ENCODE measurements at regions not wholly inside any gene's neighbourhood (a gene's known extent, or its start where the extent isn't known, plus 50 kb on each side); places are given as distances from the start of the nearest gene placed in this dataset.
"Not testable (repeated sequence)": the region's sequence is repeated elsewhere in the genome, so short reads cannot be mapped to it uniquely, and the experiment has no call there.

- no peak for DNase-seq (ENCODE audit: low spot score)
- TF ChIP-seq CTCF (IDR thresholded peaks at IDR 0.05; ENCODE audit: borderline replicate concordance, control extremely low read depth, extremely low read depth, insufficient read depth, missing control alignments) = no peak
- in situ Hi-C loops (cut with MboI; ENCODE audit: low sequenced_read_pairs, unreplicated experiment) = no loop called here
Measured at GRCh38 chr15:91445695-91446228, 345.7 kb downstream of the SV2B start.

GRCh38 chr15:91447991-91448644 is 348.1 kb downstream of the SV2B start:
- no peak for TF ChIP-seq CTCF (IDR thresholded peaks at IDR 0.05; ENCODE audit: borderline replicate concordance, control extremely low read depth, extremely low read depth, insufficient read depth, missing control alignments)
- in situ Hi-C loops (cut with MboI; ENCODE audit: low sequenced_read_pairs, unreplicated experiment) = no loop called here

GRCh38 chr15:91453376-91453775 is 353.3 kb downstream of the SV2B start:
- not testable (repeated sequence) for DNase-seq (ENCODE audit: low spot score)

More at GRCh38 chr15:91447991-91448644, 348.1 kb downstream of the SV2B start:
- DNase-seq (ENCODE audit: low spot score) = no peak

GRCh38 chr15:91456251-91456718 is 356.2 kb downstream of the SV2B start:
- TF ChIP-seq CTCF (IDR thresholded peaks at IDR 0.05; ENCODE audit: borderline replicate concordance, control extremely low read depth, extremely low read depth, insufficient read depth, missing control alignments) = no peak
- no peak for DNase-seq (ENCODE audit: low spot score)
- in situ Hi-C loops (cut with MboI; ENCODE audit: low sequenced_read_pairs, unreplicated experiment) = no loop called here

More at GRCh38 chr15:91453376-91453775, 353.3 kb downstream of the SV2B start:
- in situ Hi-C loops (cut with MboI; ENCODE audit: low sequenced_read_pairs, unreplicated experiment) = not testable (repeated sequence)

GRCh38 chr15:91456921-91457320 is 356.9 kb downstream of the SV2B start:
- DNase-seq (ENCODE audit: low spot score) = no peak
- in situ Hi-C loops (cut with MboI; ENCODE audit: low sequenced_read_pairs, unreplicated experiment) = no loop called here
- no peak for TF ChIP-seq CTCF (IDR thresholded peaks at IDR 0.05; ENCODE audit: borderline replicate concordance, control extremely low read depth, extremely low read depth, insufficient read depth, missing control alignments)

GRCh38 chr15:91461377-91461776 is 361.3 kb downstream of the SV2B start:
- no peak for DNase-seq (ENCODE audit: low spot score)
- in situ Hi-C loops (cut with MboI; ENCODE audit: low sequenced_read_pairs, unreplicated experiment) = no loop called here
- TF ChIP-seq CTCF (IDR thresholded peaks at IDR 0.05; ENCODE audit: borderline replicate concordance, control extremely low read depth, extremely low read depth, insufficient read depth, missing control alignments) = no peak

GRCh38 chr15:91465086-91465485 is 365.0 kb downstream of the SV2B start:
- in situ Hi-C loops (cut with MboI; ENCODE audit: low sequenced_read_pairs, unreplicated experiment) = no loop called here
- DNase-seq (ENCODE audit: low spot score) = no peak
- TF ChIP-seq CTCF (IDR thresholded peaks at IDR 0.05; ENCODE audit: borderline replicate concordance, control extremely low read depth, extremely low read depth, insufficient read depth, missing control alignments) = no peak

All from GM13976 (cell line).